HepG2 (cell line): ENCODE measurements at regions not wholly inside any gene's neighbourhood (a gene's known extent, or its start where the extent isn't known, plus 50 kb on each side); places are given as distances from the start of the nearest gene placed in this dataset.

ENCODE experiments used
- FIP1L1 ChIP-seq: fragments of 200-400 bp; formaldehyde crosslinking; IDR thresholded peaks from 2 replicates; pipeline ENCODE4 v1.6.1; 2018; ENCODE audit warnings: low read depth, mild to moderate bottlenecking, low read length, moderate library complexity, borderline replicate concordance; ENCODE audit not compliant: insufficient read depth
- NCOR1 ChIP-seq: fragments of 200-600 bp; sonication (generic); IDR thresholded peaks from 2 replicates; pipeline ENCODE4 v1.7.0; 2017; ENCODE audit warnings: antibody characterized with exemption, low read length, borderline replicate concordance
- ONECUT2 ChIP-seq: sonication (generic); formaldehyde crosslinking; IDR thresholded peaks from 2 replicates; pipeline ENCODE4 v1.4.0; 2020; ENCODE audit warnings: missing genetic modification reagents
- POLR2AphosphoS2 ChIP-seq: IDR thresholded peaks from 2 replicates; pipeline ENCODE4 v1.6.1; 2011; ENCODE audit warnings: low read depth, low read length, improper control_type of control experiment
- RFX5 ChIP-seq: IDR thresholded peaks from 2 replicates; pipeline ENCODE4 v1.6.1; 2011; ENCODE audit warnings: low read depth, low read length, improper control_type of control experiment
- ZFAT ChIP-seq: sonication (generic); formaldehyde crosslinking; conservative IDR thresholded peaks from 2 replicates; pipeline ENCODE4 v1.8.1; 2023; ENCODE audit warnings: missing genetic modification reagents, inconsistent platforms
- ZFX ChIP-seq: sonication (generic); formaldehyde crosslinking; IDR thresholded peaks from 2 replicates; pipeline ENCODE4 v1.4.0; 2020; ENCODE audit warnings: mild to moderate bottlenecking, low read depth, missing genetic modification reagents, moderate library complexity
- ZNF558 ChIP-seq: sonication (generic); formaldehyde crosslinking; IDR thresholded peaks from 2 replicates; pipeline ENCODE4 v1.9.0; 2022; ENCODE audit warnings: mild to moderate bottlenecking, missing genetic modification reagents, borderline replicate concordance
- ZSCAN9 ChIP-seq: IDR thresholded peaks from 2 replicates; pipeline ENCODE4 v1.6.1; 2016; ENCODE audit warnings: borderline replicate concordance
- TF ChIP-seq, protein P1 (sequence below): sonication (generic); formaldehyde crosslinking; IDR thresholded peaks from 2 replicates; pipeline ENCODE4 v1.5.0; 2020; ENCODE audit warnings: mild to moderate bottlenecking, missing genetic modification reagents, moderate library complexity

DNA sequence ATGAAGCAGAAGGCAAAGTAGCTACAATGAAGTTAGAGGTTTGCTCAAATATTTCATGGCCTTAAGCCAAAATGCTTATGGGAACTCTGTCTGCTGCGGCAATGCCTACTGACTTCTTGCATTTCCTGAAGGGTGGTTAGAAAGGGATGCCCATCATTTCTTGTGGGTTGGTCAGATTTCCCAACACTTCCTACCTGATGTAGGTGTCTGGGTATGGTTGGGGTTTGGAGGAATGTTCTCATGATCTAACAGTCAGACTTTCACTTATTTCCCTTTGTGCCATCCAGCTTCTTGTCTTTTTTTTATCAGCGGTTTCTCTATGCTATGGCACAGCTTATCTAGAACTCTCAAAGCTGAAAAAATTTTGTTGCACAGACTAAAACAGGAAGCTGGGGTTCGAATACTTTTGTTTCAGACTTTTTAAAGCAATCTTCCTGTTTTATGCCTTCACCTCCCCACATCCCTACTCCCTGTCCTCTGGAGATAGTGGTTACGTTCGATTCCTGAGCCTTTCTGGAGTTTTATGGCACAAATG, 307.7 kb downstream of the USP25 start:
- TF ChIP-seq ONECUT2 (CRISPR knock-in tag) (no peak), ZFX (CRISPR knock-in tag) (no peak), RFX5 (no peak), FIP1L1 (no peak), ZFAT (CRISPR knock-in tag) (no peak), ZSCAN9 (no peak), POLR2AphosphoS2 (no peak), ZNF558 (CRISPR knock-in tag) (no peak), NCOR1 (no peak)
- TF ChIP-seq, protein P1, sequence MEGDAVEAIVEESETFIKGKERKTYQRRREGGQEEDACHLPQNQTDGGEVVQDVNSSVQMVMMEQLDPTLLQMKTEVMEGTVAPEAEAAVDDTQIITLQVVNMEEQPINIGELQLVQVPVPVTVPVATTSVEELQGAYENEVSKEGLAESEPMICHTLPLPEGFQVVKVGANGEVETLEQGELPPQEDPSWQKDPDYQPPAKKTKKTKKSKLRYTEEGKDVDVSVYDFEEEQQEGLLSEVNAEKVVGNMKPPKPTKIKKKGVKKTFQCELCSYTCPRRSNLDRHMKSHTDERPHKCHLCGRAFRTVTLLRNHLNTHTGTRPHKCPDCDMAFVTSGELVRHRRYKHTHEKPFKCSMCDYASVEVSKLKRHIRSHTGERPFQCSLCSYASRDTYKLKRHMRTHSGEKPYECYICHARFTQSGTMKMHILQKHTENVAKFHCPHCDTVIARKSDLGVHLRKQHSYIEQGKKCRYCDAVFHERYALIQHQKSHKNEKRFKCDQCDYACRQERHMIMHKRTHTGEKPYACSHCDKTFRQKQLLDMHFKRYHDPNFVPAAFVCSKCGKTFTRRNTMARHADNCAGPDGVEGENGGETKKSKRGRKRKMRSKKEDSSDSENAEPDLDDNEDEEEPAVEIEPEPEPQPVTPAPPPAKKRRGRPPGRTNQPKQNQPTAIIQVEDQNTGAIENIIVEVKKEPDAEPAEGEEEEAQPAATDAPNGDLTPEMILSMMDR (CRISPR knock-in tag): no peak
